PC-3 (cell line): ENCODE measurements at regions not wholly inside any gene's neighbourhood (a gene's known extent, or its start where the extent isn't known, plus 50 kb on each side); places are given as distances from the start of the nearest gene placed in this dataset.
"Not testable (repeated sequence)": the region's sequence is repeated elsewhere in the genome, so short reads cannot be mapped to it uniquely, and the experiment has no call there.

Source experiments
- ATAC-seq: fragments of 200-7000 bp; cut with Tn5 transposase; 2 replicates; pipeline ENCODE4 v1.9.1; 2020; ENCODE audit warnings: mild to moderate bottlenecking, moderate library complexity
- BruUV-seq: library from RNA; stranded (reverse); fragments of 400-500 nt; replicated peaks from 2 replicates; lab custom pipeline; 2021; lab: Mats Ljungman, UMichigan
- CTCF ChIA-PET: fragments of 300-600 bp; sonication (Branson Sonifier 250); formaldehyde crosslinking; loops from one replicate; lab custom pipeline; 2022; ENCODE audit warnings: antibody characterized with exemption; lab: Charles Lee
- POLR2A ChIA-PET: fragments of 300-600 bp; sonication (Branson Sonifier 250); formaldehyde crosslinking; loops from one replicate; lab custom pipeline; 2022; ENCODE audit warnings: antibody characterized with exemption; ENCODE audit not compliant: unreplicated experiment; lab: Charles Lee
- DNase-seq: peaks from one replicate; pipeline ENCODE4 v3.0.0-alpha.2; 2015
- H2AFZ ChIP-seq: fragments of 300-600 bp; sonication (generic); 2 replicates; pipeline ENCODE4 v1.6.0; 2016; ENCODE audit warnings: antibody characterized with exemption, low read length
- H3F3A ChIP-seq: fragments of 300-600 bp; sonication (generic); one replicate; pipeline ENCODE4 v1.6.0; 2017; ENCODE audit warnings: antibody characterized with exemption, low read length, control low read depth, mild to moderate bottlenecking; ENCODE audit not compliant: unreplicated experiment
- H3K27ac ChIP-seq: fragments of 300-600 bp; sonication (generic); 2 replicates; pipeline ENCODE4 v1.5.1; 2016; ENCODE audit warnings: mild to moderate bottlenecking, low read length
- H3K27me3 ChIP-seq: fragments of 300-600 bp; sonication (generic); 2 replicates; pipeline ENCODE4 v1.6.1; 2016; ENCODE audit warnings: low read length, mixed read lengths
- H3K36me3 ChIP-seq: fragments of 300-600 bp; sonication (generic); 2 replicates; pipeline ENCODE4 v1.6.1; 2016; ENCODE audit warnings: low read depth, mixed run types, low read length, mixed read lengths
- H3K4me1 ChIP-seq: fragments of 300-600 bp; sonication (generic); 2 replicates; pipeline ENCODE4 v1.5.1; 2016; ENCODE audit warnings: low read length; ENCODE audit not compliant: insufficient read depth
- H3K4me2 ChIP-seq: fragments of 300-600 bp; sonication (generic); 2 replicates; pipeline ENCODE4 v1.6.0; 2016; ENCODE audit warnings: low read length
- H3K4me3 ChIP-seq: fragments of 300-600 bp; sonication (generic); 2 replicates; pipeline ENCODE4 v1.5.1; 2016; ENCODE audit warnings: mild to moderate bottlenecking, low read length, mixed read lengths
- H3K79me2 ChIP-seq: fragments of 300-600 bp; sonication (generic); 2 replicates; pipeline ENCODE4 v1.6.1; 2017; ENCODE audit warnings: low read length, mixed read lengths
- H3K9ac ChIP-seq: fragments of 300-600 bp; sonication (generic); 2 replicates; pipeline ENCODE4 v1.6.0; 2016; ENCODE audit warnings: mild to moderate bottlenecking, low read length
- H3K9me2 ChIP-seq: fragments of 300-600 bp; sonication (generic); replicated peaks from 2 replicates; pipeline ENCODE4 v1.6.1; 2016; ENCODE audit warnings: mixed run types, low read length, mixed read lengths
- H3K9me3 ChIP-seq: fragments of 300-600 bp; sonication (generic); 2 replicates; pipeline ENCODE4 v1.6.1; 2016; ENCODE audit warnings: low read length, mixed read lengths
- H4K20me1 ChIP-seq: fragments of 300-600 bp; sonication (generic); 2 replicates; pipeline ENCODE4 v1.6.1; 2016; ENCODE audit warnings: low read length, mixed read lengths
- EZH2 ChIP-seq: fragments of 300-600 bp; sonication (generic); IDR thresholded peaks from one replicate; pipeline ENCODE4 v1.6.1; 2017; ENCODE audit warnings: antibody characterized with exemption, mild to moderate bottlenecking, low read length; ENCODE audit not compliant: unreplicated experiment
- EZH2phosphoT487 ChIP-seq: fragments of 300-600 bp; sonication (generic); IDR thresholded peaks from 2 replicates; pipeline ENCODE4 v1.6.1; 2018; ENCODE audit warnings: mild to moderate bottlenecking, antibody characterized with exemption, low read length, borderline replicate concordance
- intact Hi-C: fragments of 100-400 bp; cut with micrococcal nuclease; formaldehyde crosslinking; loops from 2 replicates; pipeline ENCODE4 v1.9.0; 2023
- TF ChIP-seq, protein P1 (sequence below): fragments of 300-600 bp; sonication (generic); conservative IDR thresholded peaks from 2 replicates; pipeline ENCODE4 v1.5.1; 2017; ENCODE audit warnings: antibody characterized with exemption, low read depth, mild to moderate bottlenecking, low read length

DNA sequence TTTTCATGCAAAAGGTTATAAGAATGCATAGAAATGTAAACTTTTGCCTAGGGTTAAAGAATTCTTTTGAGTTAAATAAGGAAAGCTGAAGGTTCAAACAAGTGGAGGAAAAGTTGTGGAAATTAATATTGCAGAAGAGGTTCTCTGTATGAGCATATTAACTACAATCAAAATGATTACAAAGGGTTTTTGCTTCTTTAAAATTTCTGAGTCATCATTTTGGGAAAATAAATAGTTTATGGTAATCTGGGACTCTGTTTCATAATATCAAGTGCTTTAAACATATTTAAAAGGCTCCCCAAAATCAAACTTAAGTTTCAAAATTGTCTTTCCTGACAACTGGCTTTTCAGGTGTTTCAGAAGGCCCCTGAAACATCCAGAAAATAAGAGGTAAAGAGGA, 415.7 kb downstream of the ZNF804A start:
- H3K9ac ChIP-seq = no peak overlapping the region
- H3K9me2 ChIP-seq = no peaks in the 10 kb centered on the region
- no peaks in the 10 kb centered on the region for H3K79me2 ChIP-seq
- H3F3A ChIP-seq = no peaks in the 10 kb centered on the region
- H3K36me3 ChIP-seq = no peaks in the 10 kb centered on the region
- POLR2A ChIA-PET = no interaction called here
- ATAC-seq (no peak), DNase-seq (no peak)
- BruUV-seq = no TSS peak
- CTCF ChIA-PET = no interaction called here
- H3K9me3 ChIP-seq = peaks cover 27% of the 10 kb centered on the region
- H3K27me3 ChIP-seq = no peaks in the 10 kb centered on the region
- intact Hi-C loops = no loop called here
- no peaks in the 10 kb centered on the region for H4K20me1 ChIP-seq
- no peak overlapping the region for H3K4me2 ChIP-seq
- H3K4me1 ChIP-seq = no peaks in the 10 kb centered on the region
- H2AFZ ChIP-seq = no peak overlapping the region
- H3K27ac ChIP-seq = no peak overlapping the region
- no peak overlapping the region for H3K4me3 ChIP-seq
- TF ChIP-seq EZH2 (no peak), EZH2phosphoT487 (no peak)
- TF ChIP-seq, protein P1, sequence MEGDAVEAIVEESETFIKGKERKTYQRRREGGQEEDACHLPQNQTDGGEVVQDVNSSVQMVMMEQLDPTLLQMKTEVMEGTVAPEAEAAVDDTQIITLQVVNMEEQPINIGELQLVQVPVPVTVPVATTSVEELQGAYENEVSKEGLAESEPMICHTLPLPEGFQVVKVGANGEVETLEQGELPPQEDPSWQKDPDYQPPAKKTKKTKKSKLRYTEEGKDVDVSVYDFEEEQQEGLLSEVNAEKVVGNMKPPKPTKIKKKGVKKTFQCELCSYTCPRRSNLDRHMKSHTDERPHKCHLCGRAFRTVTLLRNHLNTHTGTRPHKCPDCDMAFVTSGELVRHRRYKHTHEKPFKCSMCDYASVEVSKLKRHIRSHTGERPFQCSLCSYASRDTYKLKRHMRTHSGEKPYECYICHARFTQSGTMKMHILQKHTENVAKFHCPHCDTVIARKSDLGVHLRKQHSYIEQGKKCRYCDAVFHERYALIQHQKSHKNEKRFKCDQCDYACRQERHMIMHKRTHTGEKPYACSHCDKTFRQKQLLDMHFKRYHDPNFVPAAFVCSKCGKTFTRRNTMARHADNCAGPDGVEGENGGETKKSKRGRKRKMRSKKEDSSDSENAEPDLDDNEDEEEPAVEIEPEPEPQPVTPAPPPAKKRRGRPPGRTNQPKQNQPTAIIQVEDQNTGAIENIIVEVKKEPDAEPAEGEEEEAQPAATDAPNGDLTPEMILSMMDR = no peak

DNA sequence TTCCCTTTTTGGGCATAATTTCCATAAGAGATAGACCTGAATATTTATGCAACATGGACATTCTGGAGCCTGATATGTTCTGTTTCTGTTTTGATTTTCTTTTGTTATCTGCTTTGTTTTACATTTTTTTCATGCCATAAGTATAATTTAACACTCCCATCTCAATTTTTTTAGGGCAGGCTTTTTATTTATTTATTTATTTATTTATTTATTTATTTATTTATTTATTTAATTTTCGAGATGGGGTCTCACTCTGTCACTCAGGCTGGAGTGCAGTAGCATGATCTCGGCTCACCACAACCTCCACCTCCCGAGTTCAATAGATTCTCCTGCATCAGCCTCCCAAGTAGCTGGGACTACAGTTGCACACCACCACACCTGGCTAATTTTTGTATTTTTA, 427.6 kb downstream of the ZNF804A start:
- BruUV-seq, H3F3A ChIP-seq, H3K27me3 ChIP-seq, DNase-seq, H3K79me2 ChIP-seq, H3K9me2 ChIP-seq, H4K20me1 ChIP-seq, H3K9me3 ChIP-seq, H3K36me3 ChIP-seq, H3K4me3 ChIP-seq, H2AFZ ChIP-seq, POLR2A ChIA-PET, ATAC-seq, H3K9ac ChIP-seq, H3K4me1 ChIP-seq, H3K27ac ChIP-seq, H3K4me2 ChIP-seq, CTCF ChIA-PET, intact Hi-C loops: not testable (repeated sequence)

DNA sequence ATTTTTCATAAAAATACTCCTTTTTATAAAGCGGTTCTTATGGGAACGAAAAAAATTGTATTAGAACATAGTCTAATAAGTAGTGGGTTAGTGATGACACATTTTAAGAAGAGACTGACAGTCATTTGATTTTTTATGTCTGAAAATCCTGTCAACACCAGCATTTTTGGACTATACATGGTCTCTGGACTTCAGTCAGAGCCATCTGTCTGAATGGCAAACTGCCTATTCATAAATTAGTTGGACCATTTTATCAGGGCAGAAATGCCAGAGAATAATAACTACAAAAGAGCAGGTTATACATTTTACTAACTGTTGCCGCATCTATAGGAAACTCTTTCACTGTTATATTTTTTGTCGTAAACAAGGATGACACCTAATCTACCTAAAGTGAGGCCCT, 437.6 kb downstream of the ZNF804A start:
- no peak for TF ChIP-seq EZH2
- TF ChIP-seq, protein P1 = no peak
- TF ChIP-seq EZH2phosphoT487 = no peak
- intact Hi-C loops = no loop called here
- Histone ChIP-seq H3K9ac (no peak overlapping the region), H4K20me1 (no peaks in the 10 kb centered on the region), H3K27ac (no peak overlapping the region), H3K27me3 (no peaks in the 10 kb centered on the region), H3K9me3 (peaks cover 8% of the 10 kb centered on the region; the same call in 1 of the 2 replicates), H2AFZ (no peak overlapping the region), H3K4me1 (no peaks in the 10 kb centered on the region), H3K36me3 (no peaks in the 10 kb centered on the region), H3K79me2 (no peaks in the 10 kb centered on the region), H3K4me2 (no peak overlapping the region), H3K9me2 (no peaks in the 10 kb centered on the region), H3F3A (no peaks in the 10 kb centered on the region), H3K4me3 (no peak overlapping the region)
- BruUV-seq = no TSS peak
- POLR2A ChIA-PET = no interaction called here
- CTCF ChIA-PET = no interaction called here
- ATAC-seq (no peak), DNase-seq (no peak)
